Epithelial cell of proximal tubule (primary cell): ENCODE measurements at regions not wholly inside any gene's neighbourhood (a gene's known extent, or its start where the extent isn't known, plus 50 kb on each side); places are given as distances from the start of the nearest gene placed in this dataset.

ENCODE experiments used
- DNase-seq: peaks from one replicate; pipeline ENCODE4 v3.0.0-alpha.2; 2011; ENCODE audit warnings: low read depth
- H3K4me3 ChIP-seq: 2 replicates; pipeline ENCODE4 v1.5.1; 2011; ENCODE audit warnings: low read depth, mild to moderate bottlenecking, low read length
- CTCF ChIP-seq: conservative IDR thresholded peaks from 2 replicates; pipeline ENCODE4 v1.5.1; 2012; ENCODE audit warnings: low read depth, mild to moderate bottlenecking, low read length

- H3K4me3 ChIP-seq, result no peak overlapping the region
- TF ChIP-seq CTCF, result no peak
- no peak for DNase-seq
Observed at GRCh38 chr2:226403369-226403768, 396.3 kb downstream of the IRS1 start.

- no peak overlapping the region for H3K4me3 ChIP-seq
- DNase-seq, result no peak
- TF ChIP-seq CTCF, result no peak
Observed at GRCh38 chr2:226399006-226399405, 400.6 kb downstream of the IRS1 start.

GRCh38 chr2:226398580-226398979, 401.0 kb downstream of the IRS1 start:
- H3K4me3 ChIP-seq, result no peak overlapping the region
- TF ChIP-seq CTCF, result no peak
- no peak for DNase-seq

GRCh38 chr2:226396541-226396940, 403.1 kb downstream of the IRS1 start:
- no peak for TF ChIP-seq CTCF
- no peak for DNase-seq
- no peak overlapping the region for H3K4me3 ChIP-seq

- no peak overlapping the region for H3K4me3 ChIP-seq
- DNase-seq, result no peak
- TF ChIP-seq CTCF, result no peak
Observed at GRCh38 chr2:226387499-226387942, 412.1 kb downstream of the IRS1 start.

GRCh38 chr2:226383461-226383860, 416.2 kb downstream of the IRS1 start:
- TF ChIP-seq CTCF, result no peak
- no peak for DNase-seq
- no peak overlapping the region for H3K4me3 ChIP-seq

- DNase-seq, result no peak
- no peak overlapping the region for H3K4me3 ChIP-seq
- TF ChIP-seq CTCF, result no peak
Observed at GRCh38 chr2:226380679-226381078, 418.9 kb downstream of the IRS1 start.
